WTC11 (cell line): ENCODE measurements at regions not wholly inside any gene's neighbourhood (a gene's known extent, or its start where the extent isn't known, plus 50 kb on each side); places are given as distances from the start of the nearest gene placed in this dataset.

Source experiments
- ATF1 ChIP-seq: sonication (generic); formaldehyde crosslinking; IDR thresholded peaks from 2 replicates; pipeline ENCODE4 v1.8.1; 2023; ENCODE audit warnings: mild to moderate bottlenecking, moderate library complexity, missing genetic modification reagents
- CREB1 ChIP-seq: sonication (generic); formaldehyde crosslinking; IDR thresholded peaks from 2 replicates; pipeline ENCODE4 v1.8.0; 2023; ENCODE audit warnings: mild to moderate bottlenecking, missing genetic modification reagents
- ETV6 ChIP-seq: sonication (generic); formaldehyde crosslinking; IDR thresholded peaks from 2 replicates; pipeline ENCODE4 v1.8.1; 2022; ENCODE audit warnings: mild to moderate bottlenecking, missing genetic modification reagents
- FOXJ3 ChIP-seq: sonication (generic); formaldehyde crosslinking; IDR thresholded peaks from 2 replicates; pipeline ENCODE4 v1.9.0; 2021; ENCODE audit warnings: missing genetic modification reagents, mild to moderate bottlenecking, borderline replicate concordance
- HMGA2 ChIP-seq: fragments of 250-450 bp; sonication (Bioruptor Pico); IDR thresholded peaks from 2 replicates; pipeline ENCODE4 v1.4.0; 2021; ENCODE audit warnings: mild to moderate bottlenecking, moderate library complexity
- JUN ChIP-seq: sonication (generic); formaldehyde crosslinking; IDR thresholded peaks from 2 replicates; pipeline ENCODE4 v1.8.0; 2023; ENCODE audit warnings: mild to moderate bottlenecking, missing genetic modification reagents
- SMAD3 ChIP-seq: sonication (generic); formaldehyde crosslinking; IDR thresholded peaks from 2 replicates; pipeline ENCODE4 v1.8.0; 2022; ENCODE audit warnings: missing genetic modification reagents, mild to moderate bottlenecking, borderline replicate concordance
- TF ChIP-seq, protein P1 (sequence below): sonication (generic); formaldehyde crosslinking; IDR thresholded peaks from 2 replicates; pipeline ENCODE4 v1.8.1; 2022; ENCODE audit warnings: low read depth, mild to moderate bottlenecking, moderate library complexity, missing genetic modification reagents, borderline replicate concordance
- TF ChIP-seq, protein P2 (sequence below): fragments of 200-600 bp; IDR thresholded peaks from 2 replicates; pipeline ENCODE4 v1.8.0; 2022; ENCODE audit warnings: antibody characterized with exemption
- TF ChIP-seq, protein P3 (sequence below): sonication (generic); formaldehyde crosslinking; IDR thresholded peaks from 2 replicates; pipeline ENCODE4 v1.8.1; 2022; ENCODE audit warnings: missing genetic modification reagents, borderline replicate concordance
- TF ChIP-seq, protein P4 (sequence below): sonication (generic); formaldehyde crosslinking; IDR thresholded peaks from 2 replicates; pipeline ENCODE4 v1.8.0; 2022; ENCODE audit warnings: mild to moderate bottlenecking, missing genetic modification reagents
- TF ChIP-seq, protein P5 (sequence below): sonication (generic); formaldehyde crosslinking; IDR thresholded peaks from 2 replicates; pipeline ENCODE4 v1.8.0; 2022; ENCODE audit warnings: mild to moderate bottlenecking, missing genetic modification reagents

DNA sequence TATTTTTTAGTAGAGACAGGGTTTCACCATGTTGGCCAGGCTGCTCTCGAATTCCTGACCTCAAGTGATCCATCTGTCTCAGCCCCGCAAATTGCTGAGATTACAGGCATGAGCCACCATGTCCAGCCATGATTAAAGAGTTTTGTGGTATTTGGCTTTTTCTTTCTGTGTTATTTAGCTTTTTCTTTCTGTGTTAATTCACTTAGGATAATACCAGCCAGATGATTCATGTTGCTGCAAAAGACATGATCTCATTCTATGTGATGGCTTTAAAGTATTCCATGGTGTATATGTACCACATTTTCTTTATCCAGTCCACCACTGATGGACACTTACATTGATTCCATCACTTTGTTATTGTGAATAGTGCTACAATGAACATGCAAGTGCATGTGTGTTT, 1135.2 kb downstream of the AMY1C start:
- TF ChIP-seq, protein P1, sequence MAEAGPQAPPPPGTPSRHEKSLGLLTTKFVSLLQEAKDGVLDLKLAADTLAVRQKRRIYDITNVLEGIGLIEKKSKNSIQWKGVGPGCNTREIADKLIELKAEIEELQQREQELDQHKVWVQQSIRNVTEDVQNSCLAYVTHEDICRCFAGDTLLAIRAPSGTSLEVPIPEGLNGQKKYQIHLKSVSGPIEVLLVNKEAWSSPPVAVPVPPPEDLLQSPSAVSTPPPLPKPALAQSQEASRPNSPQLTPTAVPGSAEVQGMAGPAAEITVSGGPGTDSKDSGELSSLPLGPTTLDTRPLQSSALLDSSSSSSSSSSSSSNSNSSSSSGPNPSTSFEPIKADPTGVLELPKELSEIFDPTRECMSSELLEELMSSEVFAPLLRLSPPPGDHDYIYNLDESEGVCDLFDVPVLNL (CRISPR knock-in tag), result no peak
- no peak for TF ChIP-seq SMAD3
- TF ChIP-seq, protein P2, sequence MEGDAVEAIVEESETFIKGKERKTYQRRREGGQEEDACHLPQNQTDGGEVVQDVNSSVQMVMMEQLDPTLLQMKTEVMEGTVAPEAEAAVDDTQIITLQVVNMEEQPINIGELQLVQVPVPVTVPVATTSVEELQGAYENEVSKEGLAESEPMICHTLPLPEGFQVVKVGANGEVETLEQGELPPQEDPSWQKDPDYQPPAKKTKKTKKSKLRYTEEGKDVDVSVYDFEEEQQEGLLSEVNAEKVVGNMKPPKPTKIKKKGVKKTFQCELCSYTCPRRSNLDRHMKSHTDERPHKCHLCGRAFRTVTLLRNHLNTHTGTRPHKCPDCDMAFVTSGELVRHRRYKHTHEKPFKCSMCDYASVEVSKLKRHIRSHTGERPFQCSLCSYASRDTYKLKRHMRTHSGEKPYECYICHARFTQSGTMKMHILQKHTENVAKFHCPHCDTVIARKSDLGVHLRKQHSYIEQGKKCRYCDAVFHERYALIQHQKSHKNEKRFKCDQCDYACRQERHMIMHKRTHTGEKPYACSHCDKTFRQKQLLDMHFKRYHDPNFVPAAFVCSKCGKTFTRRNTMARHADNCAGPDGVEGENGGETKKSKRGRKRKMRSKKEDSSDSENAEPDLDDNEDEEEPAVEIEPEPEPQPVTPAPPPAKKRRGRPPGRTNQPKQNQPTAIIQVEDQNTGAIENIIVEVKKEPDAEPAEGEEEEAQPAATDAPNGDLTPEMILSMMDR, result no peak
- TF ChIP-seq HMGA2, result no peak
- TF ChIP-seq, protein P3, sequence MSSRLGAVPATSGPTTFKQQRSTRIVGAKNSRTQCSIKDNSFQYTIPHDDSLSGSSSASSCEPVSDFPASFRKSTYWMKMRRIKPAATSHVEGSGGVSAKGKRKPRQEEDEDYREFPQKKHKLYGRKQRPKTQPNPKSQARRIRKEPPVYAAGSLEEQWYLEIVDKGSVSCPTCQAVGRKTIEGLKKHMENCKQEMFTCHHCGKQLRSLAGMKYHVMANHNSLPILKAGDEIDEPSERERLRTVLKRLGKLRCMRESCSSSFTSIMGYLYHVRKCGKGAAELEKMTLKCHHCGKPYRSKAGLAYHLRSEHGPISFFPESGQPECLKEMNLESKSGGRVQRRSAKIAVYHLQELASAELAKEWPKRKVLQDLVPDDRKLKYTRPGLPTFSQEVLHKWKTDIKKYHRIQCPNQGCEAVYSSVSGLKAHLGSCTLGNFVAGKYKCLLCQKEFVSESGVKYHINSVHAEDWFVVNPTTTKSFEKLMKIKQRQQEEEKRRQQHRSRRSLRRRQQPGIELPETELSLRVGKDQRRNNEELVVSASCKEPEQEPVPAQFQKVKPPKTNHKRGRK, result no peak
- TF ChIP-seq, protein P4, sequence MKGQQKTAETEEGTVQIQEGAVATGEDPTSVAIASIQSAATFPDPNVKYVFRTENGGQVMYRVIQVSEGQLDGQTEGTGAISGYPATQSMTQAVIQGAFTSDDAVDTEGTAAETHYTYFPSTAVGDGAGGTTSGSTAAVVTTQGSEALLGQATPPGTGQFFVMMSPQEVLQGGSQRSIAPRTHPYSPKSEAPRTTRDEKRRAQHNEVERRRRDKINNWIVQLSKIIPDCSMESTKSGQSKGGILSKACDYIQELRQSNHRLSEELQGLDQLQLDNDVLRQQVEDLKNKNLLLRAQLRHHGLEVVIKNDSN, result no peak
- no peak for TF ChIP-seq CREB1
- no peak for TF ChIP-seq ATF1
- TF ChIP-seq JUN (CRISPR knock-in tag), result no peak
- TF ChIP-seq, protein P5, sequence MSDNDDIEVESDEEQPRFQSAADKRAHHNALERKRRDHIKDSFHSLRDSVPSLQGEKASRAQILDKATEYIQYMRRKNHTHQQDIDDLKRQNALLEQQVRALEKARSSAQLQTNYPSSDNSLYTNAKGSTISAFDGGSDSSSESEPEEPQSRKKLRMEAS (CRISPR knock-in tag), result no peak
- TF ChIP-seq ETV6 (CRISPR knock-in tag), result no peak
- no peak for TF ChIP-seq FOXJ3 (CRISPR knock-in tag)
